Glomerular visceral epithelial cell (primary cell): ENCODE measurements at regions not wholly inside any gene's neighbourhood (a gene's known extent, or its start where the extent isn't known, plus 50 kb on each side); places are given as distances from the start of the nearest gene placed in this dataset.

Experiments
- DNase-seq: peaks from one replicate; pipeline ENCODE4 v3.0.0-alpha.2; 2016; ENCODE audit errors: extremely low spot score

GRCh38 chr2:66846887-66847286, 412.0 kb downstream of the MEIS1 start:
- peak; percentile 28 for DNase-seq

GRCh38 chr2:66849153-66849755, 414.3 kb downstream of the MEIS1 start:
- no peak for DNase-seq

- DNase-seq, result no peak
Observed at GRCh38 chr2:66850376-66850775, 415.5 kb downstream of the MEIS1 start.

- no peak for DNase-seq
Observed at GRCh38 chr2:66851449-66851872, 416.5 kb downstream of the MEIS1 start.

GRCh38 chr2:66852953-66853352, 418.0 kb downstream of the MEIS1 start:
- DNase-seq, result no peak

GRCh38 chr2:66853585-66853984, 418.7 kb downstream of the MEIS1 start:
- DNase-seq, result no peak

- DNase-seq, result no peak
Observed at GRCh38 chr2:66854298-66854697, 419.4 kb downstream of the MEIS1 start.

- no peak for DNase-seq
Observed at GRCh38 chr2:66862885-66863650, 428.1 kb downstream of the MEIS1 start.

- no peak for DNase-seq
Observed at GRCh38 chr2:66865161-66865560, 430.2 kb downstream of the MEIS1 start.

GRCh38 chr2:66866331-66867062, 431.6 kb downstream of the MEIS1 start:
- no peak for DNase-seq

GRCh38 chr2:66867063-66867441, 432.1 kb downstream of the MEIS1 start:
- no peak for DNase-seq

- peak; percentile 51 for DNase-seq
Observed at GRCh38 chr2:66869076-66869475, 434.2 kb downstream of the MEIS1 start.

- DNase-seq, result no peak
Observed at GRCh38 chr2:66872081-66872985, 437.4 kb downstream of the MEIS1 start.

GRCh38 chr2:66872986-66873754, 438.2 kb downstream of the MEIS1 start:
- DNase-seq, result no peak

- no peak for DNase-seq
Observed at GRCh38 chr2:66874411-66874810, 439.5 kb downstream of the MEIS1 start.

- DNase-seq, result no peak
Observed at GRCh38 chr2:66875941-66876462, 441.1 kb downstream of the MEIS1 start.

- no peak for DNase-seq
Observed at GRCh38 chr2:66885775-66886383, 451.0 kb downstream of the MEIS1 start.

GRCh38 chr2:66888246-66888645, 453.3 kb downstream of the MEIS1 start:
- DNase-seq, result no peak

- DNase-seq, result no peak
Observed at GRCh38 chr2:66888791-66889631, 454.1 kb downstream of the MEIS1 start.

GRCh38 chr2:66889632-66889882, 454.6 kb downstream of the MEIS1 start:
- DNase-seq, result no peak
